Nephron (organoid): ENCODE measurements at regions not wholly inside any gene's neighbourhood (a gene's known extent, or its start where the extent isn't known, plus 50 kb on each side); places are given as distances from the start of the nearest gene placed in this dataset.

ENCODE experiments used
- H3K27ac Mint-ChIP-seq, 3 experiments: 2 replicates each; pipeline ENCODE4 v1.8.0; 2020; ENCODE audit warnings: mixed read lengths in 3 of 3, mild to moderate bottlenecking in 2 of 3, moderate library complexity in 1 of 3
- H3K27me3 Mint-ChIP-seq: 2 replicates; pipeline ENCODE4 v1.8.0; 2021; ENCODE audit warnings: low read depth, mild to moderate bottlenecking, moderate library complexity, mixed read lengths
- H3K36me3 Mint-ChIP-seq: 2 replicates; pipeline ENCODE4 v1.8.0; 2020; ENCODE audit warnings: low read depth, mixed read lengths
- H3K4me1 Mint-ChIP-seq: 2 replicates; pipeline ENCODE4 v1.8.0; 2020; ENCODE audit warnings: mixed read lengths
- H3K4me3 Mint-ChIP-seq, 3 experiments: 2 replicates each; pipeline ENCODE4 v1.8.0; 2020; ENCODE audit warnings: mild to moderate bottlenecking in 3 of 3, mixed read lengths in 3 of 3, moderate library complexity in 2 of 3
- H3K9me3 Mint-ChIP-seq: 2 replicates; pipeline ENCODE4 v1.8.0; 2020; ENCODE audit warnings: mixed read lengths
- CTCF ChIP-seq, 3 experiments: fragments of 200-600 bp; sonication (generic); IDR thresholded peaks; one replicate each; pipeline ENCODE4 v1.5.0; 2021; ENCODE audit warnings: antibody characterized with exemption in 3 of 3; ENCODE audit not compliant: unreplicated experiment in 3 of 3

DNA sequence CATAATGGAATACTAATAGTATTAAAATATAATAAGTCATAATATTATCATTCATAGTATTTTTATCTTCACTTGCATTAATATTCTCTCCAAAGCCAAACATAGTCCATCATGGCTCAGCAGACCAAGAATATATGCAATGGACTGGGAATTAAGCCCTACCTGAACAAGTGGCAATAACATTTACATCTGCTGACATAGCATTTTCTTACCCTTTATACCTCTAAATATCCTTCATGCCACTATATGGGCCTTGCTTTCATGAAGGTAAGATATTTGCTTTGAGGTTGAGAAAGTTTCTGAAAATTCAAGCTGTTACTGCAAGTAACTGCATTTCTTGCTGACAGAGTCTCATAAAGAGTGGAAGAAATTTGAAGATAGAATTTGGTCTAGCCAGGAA, 847.4 kb upstream of the GCFC2 start:
- H3K4me1 Mint-ChIP-seq, result no peaks in the 10 kb centered on the region
- H3K36me3 Mint-ChIP-seq, result no peaks in the 10 kb centered on the region
- no peaks in the 10 kb centered on the region for H3K27me3 Mint-ChIP-seq
- H3K9me3 Mint-ChIP-seq, result no peaks in the 10 kb centered on the region
- H3K4me3 Mint-ChIP-seq, result no peak overlapping the region
- H3K27ac Mint-ChIP-seq, result no peak overlapping the region
- TF ChIP-seq CTCF (IDR thresholded peaks at IDR 0.05; ENCODE audit: unreplicated experiment in 3 of 3), result no peak

DNA sequence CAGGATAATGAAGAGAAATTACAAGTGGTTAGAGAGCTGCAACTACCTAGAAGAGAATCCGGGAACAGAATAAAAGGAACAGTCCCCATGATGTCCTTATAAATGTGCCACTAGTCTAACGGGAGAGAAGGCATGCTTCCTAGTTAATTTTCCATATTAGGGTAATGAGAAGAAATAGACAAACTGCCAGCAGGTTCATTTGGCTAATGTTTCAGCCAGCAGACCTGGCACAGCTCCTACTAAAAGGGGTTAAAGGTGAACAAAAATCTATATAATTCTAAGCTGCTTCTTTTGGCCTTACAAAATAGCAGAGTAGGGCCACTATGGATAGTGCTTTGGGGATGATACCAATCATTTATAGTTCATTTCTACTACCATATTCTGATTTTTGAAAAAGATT, 845.3 kb upstream of the GCFC2 start:
- no peak overlapping the region for H3K4me3 Mint-ChIP-seq
- TF ChIP-seq CTCF (IDR thresholded peaks at IDR 0.05; ENCODE audit: unreplicated experiment in 3 of 3), result no peak
- no peaks in the 10 kb centered on the region for H3K9me3 Mint-ChIP-seq
- no peaks in the 10 kb centered on the region for H3K36me3 Mint-ChIP-seq
- H3K4me1 Mint-ChIP-seq, result no peaks in the 10 kb centered on the region
- H3K27ac Mint-ChIP-seq, result no peak overlapping the region
- no peaks in the 10 kb centered on the region for H3K27me3 Mint-ChIP-seq

DNA sequence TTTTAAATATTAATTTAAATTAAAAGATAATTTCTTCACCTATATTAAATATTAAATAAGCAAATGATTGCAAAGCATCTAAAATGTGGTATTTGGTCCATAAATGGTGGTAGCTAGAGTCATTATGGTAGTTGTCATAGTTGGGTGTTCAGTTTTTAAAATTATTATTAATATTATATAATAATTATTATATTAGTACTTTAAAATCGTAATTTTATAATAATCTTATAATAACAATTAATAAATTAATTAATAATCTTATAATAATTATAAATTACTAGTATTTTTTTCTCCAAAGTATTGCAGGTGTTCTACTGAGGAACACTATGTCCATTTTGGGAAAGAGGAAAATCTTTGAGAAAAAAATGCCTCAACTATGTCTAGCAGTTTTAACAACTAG, 835.5 kb upstream of the GCFC2 start:
- no peaks in the 10 kb centered on the region for H3K9me3 Mint-ChIP-seq
- H3K36me3 Mint-ChIP-seq, result no peaks in the 10 kb centered on the region
- no peaks in the 10 kb centered on the region for H3K4me1 Mint-ChIP-seq
- no peak overlapping the region for H3K4me3 Mint-ChIP-seq
- H3K27me3 Mint-ChIP-seq, result no peaks in the 10 kb centered on the region
- no peak for TF ChIP-seq CTCF (IDR thresholded peaks at IDR 0.05; ENCODE audit: unreplicated experiment in 3 of 3)
- no peak overlapping the region for H3K27ac Mint-ChIP-seq

- no peak for TF ChIP-seq CTCF (IDR thresholded peaks at IDR 0.05; ENCODE audit: unreplicated experiment in 3 of 3)
- H3K27ac Mint-ChIP-seq, result no peak overlapping the region
- no peaks in the 10 kb centered on the region for H3K4me1 Mint-ChIP-seq
- no peaks in the 10 kb centered on the region for H3K36me3 Mint-ChIP-seq
- H3K27me3 Mint-ChIP-seq, result no peaks in the 10 kb centered on the region
- H3K4me3 Mint-ChIP-seq, result no peak overlapping the region
- no peaks in the 10 kb centered on the region for H3K9me3 Mint-ChIP-seq
These were observed 834.2 kb upstream of the GCFC2 start for GRCh38 chr2:76544901-76545300.

- Mint-ChIP-seq H3K9me3 (peaks cover 3% of the 10 kb centered on the region), H3K27ac (no peak overlapping the region), H3K4me3 (no peak overlapping the region), H3K36me3 (no peaks in the 10 kb centered on the region), H3K27me3 (no peaks in the 10 kb centered on the region), H3K4me1 (no peaks in the 10 kb centered on the region)
- TF ChIP-seq CTCF (IDR thresholded peaks at IDR 0.05; ENCODE audit: unreplicated experiment in 3 of 3), result no peak
These were observed 806.8 kb upstream of the GCFC2 start for GRCh38 chr2:76517574-76517909.

DNA sequence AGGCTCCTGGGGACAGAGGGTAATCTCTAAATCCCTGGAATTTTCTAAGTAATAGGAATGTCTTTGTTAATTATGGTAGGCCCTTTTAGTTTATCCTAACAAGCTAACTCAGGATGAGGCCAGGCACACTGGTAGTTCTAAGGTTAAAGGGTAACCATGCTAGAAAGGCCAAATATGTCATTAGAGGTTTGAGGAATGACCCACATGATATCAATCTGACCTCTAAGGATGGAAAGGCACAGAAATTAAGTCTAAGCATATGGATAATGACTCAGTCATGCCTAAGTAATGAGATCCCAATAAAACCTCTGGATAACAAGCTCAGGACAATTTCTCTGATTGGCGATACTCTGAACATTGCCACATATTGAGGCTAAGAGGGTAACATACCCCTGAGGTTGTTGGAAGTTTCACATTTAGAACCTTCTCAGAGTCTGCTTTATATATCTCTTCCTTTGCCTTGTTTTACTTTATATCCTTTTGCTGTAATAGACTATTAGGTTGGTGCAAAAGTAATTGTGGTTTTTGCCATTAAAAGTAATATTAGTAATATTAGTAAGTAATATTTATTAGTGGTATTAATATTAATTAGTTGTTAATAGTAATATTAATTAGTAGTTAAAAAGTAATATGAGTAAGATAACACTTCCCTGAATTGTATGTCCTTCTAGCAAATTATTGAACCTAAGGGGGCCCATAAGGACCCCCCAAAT, 806.3 kb upstream of the GCFC2 start:
- H3K27ac Mint-ChIP-seq, result no peak overlapping the region
- no peaks in the 10 kb centered on the region for H3K4me1 Mint-ChIP-seq
- H3K36me3 Mint-ChIP-seq, result no peaks in the 10 kb centered on the region
- no peaks in the 10 kb centered on the region for H3K27me3 Mint-ChIP-seq
- H3K9me3 Mint-ChIP-seq, result peaks cover 3% of the 10 kb centered on the region
- H3K4me3 Mint-ChIP-seq, result no peak overlapping the region
- no peak for TF ChIP-seq CTCF (IDR thresholded peaks at IDR 0.05; ENCODE audit: unreplicated experiment in 3 of 3)
